Spinal cord (tissue), 9 donors: ENCODE measurements at regions not wholly inside any gene's neighbourhood (a gene's known extent, or its start where the extent isn't known, plus 50 kb on each side); places are given as distances from the start of the nearest gene placed in this dataset.

Experiments used
- DNase-seq, 6 donors: peaks; one replicate each; pipeline versions ENCODE4 v3.0.0 to v3.0.0-alpha.2; 2013 to 2015; ENCODE audit warnings: low spot score in 6 of 6, low read depth in 4 of 6
- H3K27ac ChIP-seq: one replicate; pipeline ENCODE4 v1.5.1; 2013; ENCODE audit warnings: low read depth, low read length, control low read depth
- H3K27me3 ChIP-seq: one replicate; pipeline ENCODE4 v1.6.1; 2013; ENCODE audit warnings: low read length; ENCODE audit not compliant: control insufficient read depth, insufficient read depth
- H3K36me3 ChIP-seq: one replicate; pipeline ENCODE4 v1.6.1; 2013; ENCODE audit warnings: low read length; ENCODE audit not compliant: control insufficient read depth, insufficient read depth
- H3K4me1 ChIP-seq: one replicate; pipeline ENCODE4 v1.6.1; 2013; ENCODE audit warnings: low read length; ENCODE audit not compliant: control insufficient read depth, insufficient read depth
- H3K4me3 ChIP-seq: one replicate; pipeline ENCODE4 v1.5.1; 2013; ENCODE audit warnings: low read depth, low read length, control low read depth
- H3K9me3 ChIP-seq: one replicate; pipeline ENCODE4 v1.6.1; 2013; ENCODE audit warnings: low read length; ENCODE audit not compliant: control insufficient read depth, insufficient read depth
- WGBS: methylation state at CpG from one replicate; pipeline ENCODE4 v1.1.5; 2013; ENCODE audit warnings: missing lambda C conversion rate; ENCODE audit not compliant: insufficient coverage; 5-methylcytosine and 5-hydroxymethylcytosine counted together
- donor health status: healthy.

- Histone ChIP-seq H3K27me3 (no peaks in the 10 kb centered on the region), H3K27ac (no peak overlapping the region)
- peak in 2 of 6 donors; percentile 39 to 75 for DNase-seq
Measured at GRCh38 chr3:106813742-106814141, 563.5 kb upstream of the CCDC54 start.

GRCh38 chr3:106814231-106814630, 563.0 kb upstream of the CCDC54 start:
- Histone ChIP-seq H3K9me3 (no peaks in the 10 kb centered on the region), H3K4me1 (peaks cover 5% of the 10 kb centered on the region), H3K27ac (no peak overlapping the region), H3K27me3 (no peaks in the 10 kb centered on the region), H3K36me3 (no peaks in the 10 kb centered on the region), H3K4me3 (no peak overlapping the region)
- 87% methylated on average over 1 of the region's 1 CpG for WGBS
- peak in 2 of 6 donors; percentile 64 to 67 for DNase-seq

More at GRCh38 chr3:106813742-106814141, 563.5 kb upstream of the CCDC54 start:
- H3K4me3 ChIP-seq: no peak overlapping the region
- no peaks in the 10 kb centered on the region for H3K9me3 ChIP-seq
- H3K4me1 ChIP-seq: peaks cover 5% of the 10 kb centered on the region
- WGBS: 33% methylated on average over 1 of the region's 3 CpGs
- no peaks in the 10 kb centered on the region for H3K36me3 ChIP-seq

DNA sequence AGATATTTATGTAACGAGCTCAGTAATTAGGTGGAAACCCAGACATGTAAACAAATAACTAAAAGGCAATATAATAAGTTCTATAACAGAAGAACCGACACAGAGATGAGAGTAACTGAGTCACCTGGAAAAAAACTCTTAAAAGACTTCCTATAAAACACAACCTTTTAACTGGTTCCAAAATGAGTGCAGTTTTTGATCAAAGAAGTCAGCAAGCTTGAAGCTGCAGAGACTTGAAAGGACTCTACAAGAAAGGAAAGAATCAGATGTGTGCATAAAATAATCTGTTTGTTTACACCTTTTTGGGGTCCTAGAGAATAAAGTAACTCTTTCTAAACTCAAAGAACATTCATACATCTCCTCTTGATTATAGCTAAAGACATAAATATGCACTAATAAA, 560.4 kb upstream of the CCDC54 start:
- no peak overlapping the region for H3K4me3 ChIP-seq

GRCh38 chr3:106817706-106818105, 559.5 kb upstream of the CCDC54 start:
- DNase-seq: no peak
- no peaks in the 10 kb centered on the region for H3K36me3 ChIP-seq
- no peak overlapping the region for H3K4me3 ChIP-seq
- H3K27me3 ChIP-seq: no peaks in the 10 kb centered on the region
- no peak overlapping the region for H3K27ac ChIP-seq
- H3K9me3 ChIP-seq: no peaks in the 10 kb centered on the region
- WGBS: 94% methylated on average over 5 of the region's 5 CpGs
- peaks cover 5% of the 10 kb centered on the region for H3K4me1 ChIP-seq

More for the DNA sequence above, 560.4 kb upstream of the CCDC54 start:
- no peak for DNase-seq
- no CpG with 5 or more reads among the region's 2 CpGs for WGBS
- Histone ChIP-seq H3K9me3 (no peaks in the 10 kb centered on the region), H3K36me3 (no peaks in the 10 kb centered on the region), H3K27me3 (no peaks in the 10 kb centered on the region), H3K4me1 (peaks cover 5% of the 10 kb centered on the region), H3K27ac (no peak overlapping the region)

DNA sequence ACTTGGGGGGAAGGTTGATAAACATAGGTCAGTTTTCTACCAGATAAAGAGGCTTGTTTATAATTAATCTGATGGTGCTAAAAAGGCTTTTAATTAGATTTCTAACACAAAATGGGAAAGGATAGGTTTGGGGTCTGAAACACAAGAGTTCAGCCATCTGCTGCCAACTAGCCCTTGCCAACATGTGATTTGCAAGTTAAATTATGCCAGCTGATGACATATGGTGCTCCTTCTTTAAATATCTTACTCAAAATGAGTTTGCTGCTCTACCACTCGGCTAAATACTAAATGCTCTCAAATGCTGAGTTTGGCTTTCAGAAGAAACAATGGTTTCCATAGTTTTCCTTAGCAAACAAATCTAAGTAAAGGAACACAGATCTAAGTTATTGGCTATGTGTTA, 557.8 kb upstream of the CCDC54 start:
- Histone ChIP-seq H3K27ac (no peak overlapping the region), H3K4me1 (no peaks in the 10 kb centered on the region), H3K36me3 (no peaks in the 10 kb centered on the region), H3K27me3 (no peaks in the 10 kb centered on the region), H3K9me3 (no peaks in the 10 kb centered on the region), H3K4me3 (no peak overlapping the region)
- WGBS: no CpG with 5 or more reads among the region's 1 CpG
- DNase-seq: peak in 2 of 6 donors; percentile 63 to 95

DNA sequence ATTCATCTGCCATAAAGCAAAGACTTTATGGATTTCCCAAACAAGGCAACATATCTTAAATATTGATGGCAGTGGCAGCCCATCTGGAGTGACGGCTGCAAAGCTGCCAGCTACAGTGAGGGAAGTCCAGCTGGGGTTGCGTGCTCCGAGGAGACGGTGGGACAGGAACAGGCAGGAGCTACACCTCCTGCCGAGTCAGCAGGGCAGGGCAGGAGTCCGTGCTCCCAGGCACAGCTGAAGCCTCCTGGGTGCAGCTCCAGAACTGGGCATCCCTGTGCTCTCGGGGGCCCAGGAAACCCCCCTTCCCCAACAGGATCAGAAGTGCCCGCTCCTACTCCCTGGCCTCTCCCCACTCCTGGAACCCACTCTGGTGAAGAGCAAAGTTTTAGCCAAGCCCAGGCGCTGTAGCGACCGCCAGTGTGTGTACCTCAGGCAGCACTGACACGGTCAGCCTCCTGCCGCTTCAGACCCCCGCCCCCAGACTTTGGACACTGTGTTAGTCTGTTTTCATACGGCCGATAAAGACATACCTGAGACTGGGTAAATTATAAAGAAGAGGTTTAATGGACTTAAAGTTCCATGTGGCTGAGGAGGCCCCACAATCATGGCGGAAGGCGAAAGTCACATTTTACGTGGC, 556.4 kb upstream of the CCDC54 start:
- Histone ChIP-seq H3K36me3 (no peaks in the 10 kb centered on the region), H3K27me3 (no peaks in the 10 kb centered on the region), H3K4me1 (no peaks in the 10 kb centered on the region), H3K27ac (no peak overlapping the region), H3K4me3 (no peak overlapping the region), H3K9me3 (no peaks in the 10 kb centered on the region)
- WGBS: 91% methylated on average over 16 of the region's 19 CpGs
- peak in 1 of 6 donors; percentile 25 for DNase-seq

DNA sequence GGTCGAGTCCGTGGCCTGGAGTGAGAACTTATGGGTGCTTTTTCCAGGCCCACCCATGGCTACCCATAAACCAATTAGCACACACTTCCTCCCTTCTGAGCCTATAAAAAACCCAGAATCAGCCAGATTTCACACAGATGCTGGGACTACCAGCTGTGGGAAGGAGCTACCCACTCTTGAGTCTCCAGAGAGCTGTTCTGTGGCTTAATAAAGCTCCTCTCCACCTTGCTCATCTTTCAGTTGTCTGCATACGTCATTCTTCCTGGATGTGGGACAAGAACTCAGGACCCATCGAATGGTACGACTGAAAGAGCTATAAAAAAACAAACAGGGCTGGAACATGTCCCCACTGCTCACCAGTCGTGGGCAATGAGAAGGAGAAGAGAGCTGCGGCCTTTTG, 555.4 kb upstream of the CCDC54 start:
- no peaks in the 10 kb centered on the region for H3K9me3 ChIP-seq
- DNase-seq: no peak
- H3K27ac ChIP-seq: no peak overlapping the region
- H3K27me3 ChIP-seq: no peaks in the 10 kb centered on the region
- H3K36me3 ChIP-seq: no peaks in the 10 kb centered on the region
- no peak overlapping the region for H3K4me3 ChIP-seq
- WGBS: 94% methylated on average over 6 of the region's 7 CpGs
- H3K4me1 ChIP-seq: no peaks in the 10 kb centered on the region

DNA sequence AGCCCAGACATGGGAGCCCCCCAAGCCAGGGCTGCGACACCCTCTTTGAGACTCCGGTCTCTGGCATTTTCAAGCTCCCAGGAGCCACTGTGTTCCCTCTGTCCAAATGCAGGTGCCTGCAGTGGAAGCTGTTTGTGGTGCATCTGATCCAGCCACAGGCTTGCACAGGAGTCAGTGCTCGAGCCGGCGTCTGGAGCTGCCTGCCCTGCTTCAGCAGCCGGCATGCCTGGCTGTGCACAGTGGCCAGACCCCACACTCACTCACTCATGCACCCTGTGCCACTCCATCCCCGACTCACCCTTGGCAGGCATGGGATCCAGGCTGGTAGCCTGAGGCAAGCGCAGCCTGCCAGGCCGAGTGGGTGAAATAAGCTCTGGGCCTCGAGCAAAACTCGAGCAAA, 555.0 kb upstream of the CCDC54 start:
- Histone ChIP-seq H3K36me3 (no peaks in the 10 kb centered on the region), H3K9me3 (no peaks in the 10 kb centered on the region), H3K27me3 (no peaks in the 10 kb centered on the region), H3K27ac (no peak overlapping the region), H3K4me1 (no peaks in the 10 kb centered on the region), H3K4me3 (no peak overlapping the region)
- DNase-seq: no peak
- WGBS: 97% methylated on average over 9 of the region's 11 CpGs

DNA sequence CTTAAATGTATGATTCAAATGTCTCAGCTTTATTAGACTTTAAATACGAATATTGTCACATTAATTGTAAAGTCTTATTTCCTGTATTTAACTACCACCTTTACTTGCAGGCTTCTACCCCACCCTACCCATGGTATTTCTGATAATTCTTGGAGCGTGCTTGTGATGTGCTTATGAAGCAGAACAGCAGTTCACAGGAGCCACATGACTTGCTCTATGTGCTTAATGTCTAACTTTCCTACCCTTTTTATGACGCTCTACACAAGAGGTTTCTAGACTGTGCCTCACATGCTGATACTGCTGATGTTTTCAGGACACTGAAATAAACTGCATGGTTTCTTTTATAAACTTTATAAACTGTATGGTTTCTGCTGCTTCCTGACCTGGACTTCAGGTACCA, 553.5 kb upstream of the CCDC54 start:
- H3K4me1 ChIP-seq: no peaks in the 10 kb centered on the region
- no peak for DNase-seq
- no peaks in the 10 kb centered on the region for H3K9me3 ChIP-seq
- H3K4me3 ChIP-seq: no peak overlapping the region
- H3K27me3 ChIP-seq: no peaks in the 10 kb centered on the region
- H3K36me3 ChIP-seq: no peaks in the 10 kb centered on the region
- H3K27ac ChIP-seq: no peak overlapping the region
- WGBS: 100% methylated on average over 1 of the region's 3 CpGs

GRCh38 chr3:106824856-106825255, 552.4 kb upstream of the CCDC54 start:
- WGBS: 71% methylated on average over 1 of the region's 1 CpG
- Histone ChIP-seq H3K27me3 (no peaks in the 10 kb centered on the region), H3K4me3 (no peak overlapping the region), H3K9me3 (no peaks in the 10 kb centered on the region), H3K36me3 (no peaks in the 10 kb centered on the region), H3K27ac (peak overlapping the region; percentile 10), H3K4me1 (no peaks in the 10 kb centered on the region)
- DNase-seq: peak in 1 of 6 donors; percentile 44
